Stomach (tissue), 8 donors: ENCODE measurements at regions not wholly inside any gene's neighbourhood (a gene's known extent, or its start where the extent isn't known, plus 50 kb on each side); places are given as distances from the start of the nearest gene placed in this dataset.

ENCODE experiments used
- DNase-seq, 2 donors: peaks; one replicate each; pipeline versions ENCODE4 v3.0.0 to v3.0.0-alpha.2; 2013 to 2019
- H3K27ac ChIP-seq, 5 donors: fragments of 200-600 bp in 4 of 5; sonication (generic) in 4 of 5; one replicate each; pipeline ENCODE4 v1.5.1; 2013 to 2019; ENCODE audit warnings: mild to moderate bottlenecking in 1 of 5, moderate library complexity in 1 of 5
- H3K27me3 ChIP-seq, 3 donors: fragments of 200-600 bp; sonication (generic); one replicate each; pipeline ENCODE4 v1.5.1; 2017 to 2019; ENCODE audit warnings: mixed run types in 1 of 3
- H3K36me3 ChIP-seq, 4 donors: fragments of 200-600 bp; sonication (generic); 1 replicate in 3 of 4; 2 replicates in 1 of 4; pipeline ENCODE4 v1.5.1; 2016 to 2019
- H3K4me1 ChIP-seq, 4 donors: fragments of 200-600 bp; sonication (generic); one replicate each; pipeline ENCODE4 v1.5.1; 2016 to 2019
- H3K4me3 ChIP-seq, 4 donors: fragments of 200-600 bp; sonication (generic) in 3 of 4; one replicate each; pipeline ENCODE4 v1.5.1; 2016 to 2019; ENCODE audit warnings: mild to moderate bottlenecking in 1 of 4
- H3K9me3 ChIP-seq, 4 donors: fragments of 200-600 bp; sonication (generic); one replicate each; pipeline ENCODE4 v1.5.1; 2016 to 2019
- EP300 ChIP-seq: sonication (generic); formaldehyde crosslinking; IDR thresholded peaks from one replicate; pipeline ENCODE4 v1.6.1; 2017; ENCODE audit warnings: antibody characterized with exemption
- POLR2A ChIP-seq, 4 donors: fragments of 450-650 bp; IDR thresholded peaks; one replicate each; pipeline ENCODE4 v1.6.1; 2016; ENCODE audit warnings: antibody characterized with exemption in 4 of 4, control low read depth in 2 of 4, mild to moderate bottlenecking in 1 of 4, moderate library complexity in 1 of 4
- POLR2AphosphoS5 ChIP-seq, 3 donors: sonication (generic); formaldehyde crosslinking; IDR thresholded peaks; one replicate each; pipeline ENCODE4 v1.6.1; 2016; ENCODE audit warnings: antibody characterized with exemption in 3 of 3
- whole genome bisulfite sequencing, 5 donors: extraction: QIAGEN DNeasy Blood & Tissue Kit in 3 of 5; methylation state at CpG; one replicate each; pipeline versions ENCODE4 v1.1.5 to v1.1.7; 2013 to 2018; 5-methylcytosine and 5-hydroxymethylcytosine counted together
- intact Hi-C: fragments of 100-400 bp; cut with DNase I; formaldehyde crosslinking; loops from one replicate; pipeline ENCODE4 v1.15.1; 2023; ENCODE audit warnings: low total_unique reads
- TF ChIP-seq, protein P1 (sequence below), 7 experiments: fragments of 450-650 bp in 4 of 7; fragments of 200-600 bp in 3 of 7; sonication (generic) in 3 of 7; IDR thresholded peaks; one replicate each; pipeline ENCODE4 v1.5.1; 2016 to 2019; ENCODE audit warnings: antibody characterized with exemption in 7 of 7, control low read depth in 2 of 7, mild to moderate bottlenecking in 1 of 7
- donor health status: healthy with polysubstance abuse.
- donor health status: Bipolar disorder and iron deficiency.
- donor health status: healthy.

DNA sequence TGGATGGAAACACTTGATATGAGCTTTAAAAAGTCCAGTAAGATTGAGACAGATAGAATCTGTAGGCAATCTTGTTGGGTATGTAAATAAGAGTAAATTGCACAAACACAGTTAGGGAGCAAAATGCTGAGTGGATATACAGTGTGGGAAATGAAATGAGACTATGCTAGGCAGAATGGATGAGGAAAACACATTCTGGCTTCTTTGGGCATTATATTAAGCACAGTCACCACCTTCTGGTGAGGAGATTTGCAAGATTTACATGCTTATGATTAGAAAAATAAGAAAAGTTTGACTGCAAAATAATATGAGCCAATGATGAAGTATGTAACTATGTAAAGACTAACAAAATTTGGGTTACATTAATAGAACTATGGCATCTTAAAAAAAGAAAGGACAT, 2165.0 kb upstream of the CELF4 start:
- no peak overlapping the region for H3K4me3 ChIP-seq
- no peak for TF ChIP-seq EP300
- TF ChIP-seq, protein P1, sequence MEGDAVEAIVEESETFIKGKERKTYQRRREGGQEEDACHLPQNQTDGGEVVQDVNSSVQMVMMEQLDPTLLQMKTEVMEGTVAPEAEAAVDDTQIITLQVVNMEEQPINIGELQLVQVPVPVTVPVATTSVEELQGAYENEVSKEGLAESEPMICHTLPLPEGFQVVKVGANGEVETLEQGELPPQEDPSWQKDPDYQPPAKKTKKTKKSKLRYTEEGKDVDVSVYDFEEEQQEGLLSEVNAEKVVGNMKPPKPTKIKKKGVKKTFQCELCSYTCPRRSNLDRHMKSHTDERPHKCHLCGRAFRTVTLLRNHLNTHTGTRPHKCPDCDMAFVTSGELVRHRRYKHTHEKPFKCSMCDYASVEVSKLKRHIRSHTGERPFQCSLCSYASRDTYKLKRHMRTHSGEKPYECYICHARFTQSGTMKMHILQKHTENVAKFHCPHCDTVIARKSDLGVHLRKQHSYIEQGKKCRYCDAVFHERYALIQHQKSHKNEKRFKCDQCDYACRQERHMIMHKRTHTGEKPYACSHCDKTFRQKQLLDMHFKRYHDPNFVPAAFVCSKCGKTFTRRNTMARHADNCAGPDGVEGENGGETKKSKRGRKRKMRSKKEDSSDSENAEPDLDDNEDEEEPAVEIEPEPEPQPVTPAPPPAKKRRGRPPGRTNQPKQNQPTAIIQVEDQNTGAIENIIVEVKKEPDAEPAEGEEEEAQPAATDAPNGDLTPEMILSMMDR (IDR thresholded peaks at IDR 0.05), result no peak
- TF ChIP-seq POLR2AphosphoS5 (IDR thresholded peaks at IDR 0.05), result no peak
- TF ChIP-seq POLR2A (IDR thresholded peaks at IDR 0.05), result no peak
- H3K9me3 ChIP-seq, result no peaks in the 10 kb centered on the region
- no peaks in the 10 kb centered on the region for H3K27me3 ChIP-seq
- no peaks in the 10 kb centered on the region for H3K36me3 ChIP-seq
- no peak for DNase-seq
- H3K27ac ChIP-seq, result no peak overlapping the region
- intact Hi-C loops, result no loop called here
- H3K4me1 ChIP-seq, result no peaks in the 10 kb centered on the region

DNA sequence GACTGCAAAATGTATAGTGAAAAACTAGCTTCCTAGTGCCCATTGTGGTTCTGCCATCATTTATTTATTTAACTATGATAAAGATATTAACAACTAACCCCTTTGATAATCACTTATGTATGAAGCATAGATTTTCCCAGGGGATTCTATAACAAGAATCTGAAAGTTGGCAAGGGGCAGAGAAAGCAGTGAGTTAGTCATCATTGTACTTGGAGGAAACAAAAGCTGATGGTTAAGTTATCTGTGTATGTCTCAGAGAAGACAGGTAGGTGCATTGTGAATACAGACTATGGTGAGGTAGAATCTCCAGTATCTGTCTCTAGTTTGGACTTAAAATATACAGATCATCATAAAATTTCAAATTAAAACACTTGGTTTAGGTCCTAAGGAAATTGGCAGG, 2159.1 kb upstream of the CELF4 start:
- Histone ChIP-seq H3K4me3 (no peak overlapping the region), H3K4me1 (no peaks in the 10 kb centered on the region), H3K27ac (no peak overlapping the region), H3K36me3 (no peaks in the 10 kb centered on the region), H3K9me3 (no peaks in the 10 kb centered on the region), H3K27me3 (no peaks in the 10 kb centered on the region)
- TF ChIP-seq POLR2A (IDR thresholded peaks at IDR 0.05) (no peak), POLR2AphosphoS5 (IDR thresholded peaks at IDR 0.05) (no peak), EP300 (no peak)
- TF ChIP-seq, protein P1 (IDR thresholded peaks at IDR 0.05), result no peak
- DNase-seq, result no peak
- intact Hi-C loops, result no loop called here

DNA sequence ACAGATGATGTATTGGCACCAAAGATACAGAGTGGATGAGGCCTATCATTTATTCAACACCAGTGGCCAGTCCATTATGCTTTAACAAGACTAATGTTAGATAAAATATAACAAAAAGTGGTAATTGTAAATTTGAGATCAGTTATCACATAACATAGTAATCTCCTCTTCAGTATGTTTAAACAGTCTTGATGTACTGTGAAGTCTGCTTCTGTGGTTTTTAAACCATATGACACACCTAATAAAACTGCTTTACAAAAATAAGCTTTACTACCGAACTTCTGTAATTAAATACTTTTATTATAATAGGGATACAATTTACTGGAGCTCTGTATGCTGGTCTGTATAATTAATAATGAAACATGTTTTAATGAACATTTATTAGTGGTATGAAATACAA, 2156.1 kb upstream of the CELF4 start:
- intact Hi-C loops, result no loop called here
- Histone ChIP-seq H3K27me3 (no peaks in the 10 kb centered on the region), H3K36me3 (no peaks in the 10 kb centered on the region), H3K4me1 (no peaks in the 10 kb centered on the region), H3K9me3 (no peaks in the 10 kb centered on the region), H3K4me3 (no peak overlapping the region), H3K27ac (no peak overlapping the region)
- 56 to 82% (median 68%) methylated on average over 1 of the region's 1 CpG for WGBS, 5 donors
- DNase-seq, result no peak
- TF ChIP-seq POLR2AphosphoS5 (IDR thresholded peaks at IDR 0.05) (no peak), POLR2A (IDR thresholded peaks at IDR 0.05) (no peak)
- TF ChIP-seq, protein P1 (IDR thresholded peaks at IDR 0.05), result no peak

DNA sequence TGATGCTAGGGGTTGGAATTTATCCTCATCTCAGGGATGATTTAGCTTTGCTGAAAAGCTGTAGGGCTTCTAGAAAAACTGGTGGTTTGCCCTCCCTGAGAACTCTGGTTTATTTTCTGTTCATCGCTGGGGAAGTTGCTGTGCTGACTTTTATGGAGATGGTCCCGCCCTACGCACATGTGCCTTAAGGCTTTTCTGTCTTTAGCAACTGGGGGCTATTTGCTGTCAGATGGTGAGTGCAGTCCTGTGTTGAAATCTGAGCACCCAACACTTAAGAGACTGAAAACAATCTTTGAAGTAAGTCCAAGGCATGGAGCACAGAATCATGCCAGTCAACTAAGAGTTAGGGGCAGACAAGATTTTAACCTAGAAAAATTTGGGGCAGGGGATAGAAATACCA, 2148.4 kb upstream of the CELF4 start:
- intact Hi-C loops, result no loop called here
- Histone ChIP-seq H3K9me3 (no peaks in the 10 kb centered on the region), H3K36me3 (no peaks in the 10 kb centered on the region), H3K4me3 (no peak overlapping the region), H3K4me1 (no peaks in the 10 kb centered on the region), H3K27me3 (no peaks in the 10 kb centered on the region), H3K27ac (no peak overlapping the region)
- no peak for DNase-seq
- no peak for TF ChIP-seq EP300
- TF ChIP-seq POLR2AphosphoS5 (IDR thresholded peaks at IDR 0.05), result no peak
- TF ChIP-seq POLR2A (IDR thresholded peaks at IDR 0.05), result no peak
- TF ChIP-seq, protein P1 (IDR thresholded peaks at IDR 0.05), result no peak
- 89 to 97% (median 95%) methylated on average over 3 of the region's 3 CpGs for WGBS, 5 donors

DNA sequence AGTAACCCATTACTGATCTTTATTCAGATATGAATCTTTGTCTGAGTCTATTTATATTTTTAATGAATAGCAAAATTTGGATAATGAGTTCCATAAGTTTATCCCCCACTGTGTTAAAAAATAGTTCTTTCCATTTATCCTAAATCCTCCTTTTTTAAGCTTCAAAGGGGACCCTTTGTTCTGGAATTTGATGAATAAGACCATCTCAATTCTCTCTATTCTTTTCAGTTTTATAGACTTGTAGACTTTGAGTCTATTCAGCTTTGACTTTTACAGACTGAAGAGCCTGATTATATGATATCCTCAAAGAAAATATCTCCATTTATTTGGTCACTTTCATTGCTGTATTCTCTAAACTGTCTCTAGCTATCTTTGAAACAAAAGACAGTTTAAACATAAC, 2146.1 kb upstream of the CELF4 start:
- Histone ChIP-seq H3K36me3 (no peaks in the 10 kb centered on the region), H3K4me3 (no peak overlapping the region), H3K27me3 (no peaks in the 10 kb centered on the region), H3K4me1 (no peaks in the 10 kb centered on the region), H3K27ac (no peak overlapping the region), H3K9me3 (no peaks in the 10 kb centered on the region)
- no peak for TF ChIP-seq POLR2AphosphoS5 (IDR thresholded peaks at IDR 0.05)
- no peak for TF ChIP-seq EP300
- TF ChIP-seq, protein P1 (IDR thresholded peaks at IDR 0.05), result no peak
- TF ChIP-seq POLR2A (IDR thresholded peaks at IDR 0.05), result no peak
- intact Hi-C loops, result no loop called here
- no peak for DNase-seq
